Stimulated activated CD4-positive, alpha-beta T cell treated with anti-CD3 and anti-CD28 coated beads, Interleukin-2, amount 100 ng/mL, for 48 hours (primary cell): ENCODE measurements at regions not wholly inside any gene's neighbourhood (a gene's known extent, or its start where the extent isn't known, plus 50 kb on each side); places are given as distances from the start of the nearest gene placed in this dataset.

Experiments
- DNase-seq, 2 donors: peaks; one replicate each; pipeline ENCODE4 v3.0.0-alpha.2; 2020

DNA sequence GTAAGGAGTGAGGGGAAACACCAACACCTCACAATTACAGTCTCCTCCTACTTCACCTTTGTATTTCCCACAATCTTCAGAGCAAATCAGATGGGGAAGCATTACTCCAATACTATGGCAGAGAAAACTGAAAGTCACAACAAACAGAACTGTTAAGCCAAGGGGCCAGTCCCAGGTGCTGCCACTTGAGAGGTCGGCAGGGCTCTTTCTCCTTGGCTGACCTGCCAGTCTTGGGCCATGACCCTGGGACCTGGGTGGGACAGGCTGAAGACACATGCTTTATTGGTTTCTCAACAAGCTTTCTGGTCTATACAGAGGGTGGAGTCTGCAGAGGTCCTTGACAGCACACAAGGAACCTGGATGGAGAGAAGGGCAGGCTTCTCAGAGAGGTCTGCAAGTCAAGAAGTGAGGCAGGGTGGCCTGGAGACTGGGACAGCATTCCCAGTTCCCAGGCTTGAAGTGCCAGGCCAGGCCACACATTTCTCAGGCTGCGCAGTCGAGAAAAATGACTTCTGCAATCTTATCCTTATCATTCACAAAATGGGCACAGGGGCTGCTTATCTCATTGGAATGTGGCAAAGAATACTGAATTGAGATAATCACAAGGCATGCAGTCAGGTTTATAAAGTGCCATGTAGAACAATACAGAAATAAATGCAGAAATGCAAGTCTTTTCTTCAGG, 301.0 kb downstream of the CXCL12 start:
- DNase-seq = no peak

DNA sequence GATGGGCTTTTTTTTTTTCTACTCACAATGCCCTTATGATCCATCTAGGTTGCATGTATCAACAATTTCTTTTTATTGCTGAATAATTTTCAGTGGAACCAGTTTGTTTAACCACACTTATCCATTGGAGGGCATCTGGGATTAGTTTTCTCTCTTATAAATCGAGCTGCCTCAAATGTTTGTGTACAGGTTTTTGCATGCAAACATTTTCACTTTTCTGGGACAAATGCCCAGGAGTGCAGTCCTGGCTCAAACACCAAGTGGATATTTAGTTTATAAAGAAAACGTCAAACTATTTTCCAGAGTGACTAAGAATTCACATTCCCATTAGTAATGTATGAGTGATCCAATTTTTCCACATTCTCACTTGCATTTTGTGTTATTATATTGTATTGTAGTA, 313.4 kb downstream of the CXCL12 start:
- no peak for DNase-seq

DNA sequence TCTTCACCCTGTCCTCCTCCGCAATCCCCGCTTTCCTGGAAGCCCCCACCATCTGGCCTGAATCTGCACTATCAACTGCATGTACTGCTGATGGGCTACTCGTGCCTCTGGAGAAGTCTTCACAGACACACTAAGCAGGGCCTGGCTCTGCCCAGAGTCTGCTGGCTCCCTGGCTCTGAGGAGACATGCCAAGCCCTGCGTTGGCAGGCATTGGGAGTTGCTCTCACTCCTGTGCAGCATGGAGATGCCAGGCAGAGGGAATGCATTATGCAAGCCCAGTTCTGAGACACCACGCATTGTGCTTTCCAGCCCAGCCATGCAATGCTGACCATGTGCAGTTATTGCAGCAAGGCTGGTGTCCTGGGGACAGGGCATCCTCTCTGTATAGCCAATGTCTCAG, 314.6 kb downstream of the CXCL12 start:
- DNase-seq = no peak

DNA sequence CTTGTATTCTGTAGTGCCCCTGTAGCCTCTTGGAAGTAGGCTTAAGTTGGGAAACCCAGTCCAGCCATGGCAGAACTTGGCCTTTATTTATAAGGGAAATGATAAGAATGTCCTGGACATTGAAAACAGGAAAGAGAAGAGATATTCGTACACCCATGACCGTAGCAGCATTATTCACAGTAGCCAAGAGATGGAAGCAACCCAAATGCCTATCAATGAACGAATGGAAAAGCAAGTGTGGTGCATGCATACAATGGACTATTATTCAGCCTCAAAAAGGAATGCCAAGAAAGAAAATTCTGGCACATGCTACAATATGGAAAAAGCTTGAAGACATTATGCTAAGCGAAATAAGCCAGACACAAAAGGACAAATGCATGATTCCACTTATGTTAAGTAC, 315.3 kb downstream of the CXCL12 start:
- DNase-seq = no peak

DNA sequence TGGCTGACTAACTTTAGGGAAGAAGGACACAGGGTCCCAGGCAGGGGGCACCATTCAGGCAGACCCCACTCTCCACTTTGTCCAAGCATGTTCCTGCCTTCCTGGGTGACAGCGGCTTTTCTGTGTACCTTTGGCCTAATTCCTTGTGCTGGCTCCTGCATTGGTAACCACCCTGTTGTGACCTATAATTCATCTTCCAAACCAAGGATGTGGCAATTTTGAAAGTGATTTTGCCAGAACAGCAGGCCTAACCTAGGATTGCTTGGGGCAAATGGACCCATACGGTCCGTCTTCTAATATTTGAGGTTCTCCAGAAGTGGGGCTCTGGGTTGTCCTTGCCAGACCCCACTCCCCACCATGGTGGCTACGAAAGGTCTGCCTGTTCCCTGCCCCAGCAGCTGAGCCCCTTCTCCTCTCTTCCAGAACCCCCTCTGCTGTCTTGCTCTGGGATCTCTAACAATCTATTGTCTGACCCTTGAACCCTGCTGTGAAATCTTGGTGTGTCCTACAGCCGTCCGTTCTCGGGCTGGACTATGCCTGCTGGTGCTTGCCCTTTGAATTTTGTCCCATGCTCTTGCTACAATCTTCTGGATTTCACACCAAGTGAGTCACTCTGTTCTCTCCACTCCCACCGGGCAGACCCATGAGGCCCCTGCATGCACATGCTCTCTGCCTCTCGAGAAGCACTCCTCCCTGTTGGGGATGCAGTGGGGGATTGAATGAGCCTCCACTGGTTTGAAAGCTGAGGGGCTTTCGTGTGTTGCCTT, 316.0 kb downstream of the CXCL12 start:
- DNase-seq = no peak

DNA sequence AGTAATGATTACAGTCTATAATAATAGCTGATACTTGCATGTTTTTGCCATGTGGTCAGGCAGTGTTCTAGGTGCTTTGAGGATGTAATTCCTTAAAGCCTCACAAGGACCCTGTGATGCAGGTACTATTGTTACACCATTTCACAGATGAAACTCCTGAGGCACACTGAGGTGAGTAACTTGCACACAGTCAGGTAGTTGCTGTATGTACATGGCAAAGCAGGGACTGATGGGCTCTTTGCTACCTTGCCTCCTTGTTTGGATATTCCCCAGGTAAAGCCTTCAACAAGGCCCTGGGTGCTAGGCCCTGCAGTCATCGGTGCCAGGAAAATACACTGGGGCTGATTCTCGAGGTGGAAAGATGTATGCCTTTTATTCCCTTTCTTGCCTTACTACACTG, 317.5 kb downstream of the CXCL12 start:
- DNase-seq = no peak

DNA sequence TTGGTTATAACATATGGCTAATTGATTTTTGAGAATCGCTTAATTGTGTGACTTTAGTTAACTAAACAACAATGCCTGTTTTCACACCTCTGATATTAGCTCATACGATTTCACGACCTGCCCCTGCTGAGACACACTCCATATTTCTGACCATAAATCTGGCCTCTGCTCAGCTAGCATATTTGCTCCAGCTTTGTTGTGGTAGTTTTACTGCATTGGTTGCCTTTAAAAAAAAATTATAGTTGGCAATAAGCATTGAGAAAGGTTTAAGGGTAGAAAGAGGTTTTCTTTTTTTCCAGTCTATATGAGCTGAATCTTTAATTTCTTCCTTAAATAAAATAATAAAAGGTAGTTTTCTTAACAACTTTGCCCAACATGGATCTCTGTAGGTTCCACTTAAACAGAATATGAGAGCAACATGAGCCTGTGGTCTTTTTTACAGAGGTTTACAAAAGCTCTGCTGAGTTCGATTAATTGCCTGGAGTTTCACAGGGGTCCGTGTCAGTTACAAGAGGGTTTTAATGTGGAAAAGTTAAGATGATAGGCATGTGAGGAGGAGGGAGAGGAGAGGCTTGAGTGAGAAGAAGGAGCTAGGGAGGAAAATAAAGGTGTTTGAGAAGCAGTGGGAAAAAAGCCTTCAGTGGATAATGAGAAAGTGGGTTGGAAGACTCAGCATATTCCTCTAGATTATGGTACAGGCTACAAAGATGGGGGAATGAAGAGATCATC, 318.2 kb downstream of the CXCL12 start:
- DNase-seq = no peak

DNA sequence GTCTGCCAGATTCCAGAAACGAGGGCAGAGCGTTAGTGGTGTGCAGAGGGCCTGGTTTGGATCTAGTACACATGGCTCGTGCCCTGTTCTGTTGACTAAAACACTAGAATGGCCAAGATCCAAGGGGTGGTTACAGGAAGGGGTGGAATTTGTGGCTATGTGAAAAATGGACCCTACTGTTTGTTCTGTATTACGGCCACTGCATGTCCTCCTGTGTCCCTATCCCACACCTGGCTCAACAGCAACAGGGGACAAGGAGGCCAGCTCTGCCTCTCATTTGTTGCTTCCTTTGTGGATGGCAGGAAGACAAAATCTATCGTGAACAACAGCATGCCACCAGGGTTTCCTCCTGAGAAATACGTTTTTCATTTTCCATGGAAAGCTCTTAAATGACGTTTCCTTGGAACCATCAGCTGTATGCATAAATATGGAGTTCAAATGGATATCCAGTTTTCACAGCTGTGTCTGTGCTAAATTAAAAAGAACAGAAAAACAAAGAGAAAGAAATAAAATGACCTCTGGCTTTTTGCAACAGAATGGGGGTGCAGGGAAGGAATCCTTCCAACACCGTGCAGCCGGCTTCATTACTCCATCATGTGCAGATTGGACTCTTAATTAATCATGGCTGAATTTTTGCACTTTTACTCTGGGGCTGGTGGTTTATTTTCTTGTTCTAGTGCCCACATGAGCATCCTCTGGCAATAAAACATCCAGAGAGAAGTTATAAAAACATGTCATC, 318.9 kb downstream of the CXCL12 start:
- DNase-seq = no peak

DNA sequence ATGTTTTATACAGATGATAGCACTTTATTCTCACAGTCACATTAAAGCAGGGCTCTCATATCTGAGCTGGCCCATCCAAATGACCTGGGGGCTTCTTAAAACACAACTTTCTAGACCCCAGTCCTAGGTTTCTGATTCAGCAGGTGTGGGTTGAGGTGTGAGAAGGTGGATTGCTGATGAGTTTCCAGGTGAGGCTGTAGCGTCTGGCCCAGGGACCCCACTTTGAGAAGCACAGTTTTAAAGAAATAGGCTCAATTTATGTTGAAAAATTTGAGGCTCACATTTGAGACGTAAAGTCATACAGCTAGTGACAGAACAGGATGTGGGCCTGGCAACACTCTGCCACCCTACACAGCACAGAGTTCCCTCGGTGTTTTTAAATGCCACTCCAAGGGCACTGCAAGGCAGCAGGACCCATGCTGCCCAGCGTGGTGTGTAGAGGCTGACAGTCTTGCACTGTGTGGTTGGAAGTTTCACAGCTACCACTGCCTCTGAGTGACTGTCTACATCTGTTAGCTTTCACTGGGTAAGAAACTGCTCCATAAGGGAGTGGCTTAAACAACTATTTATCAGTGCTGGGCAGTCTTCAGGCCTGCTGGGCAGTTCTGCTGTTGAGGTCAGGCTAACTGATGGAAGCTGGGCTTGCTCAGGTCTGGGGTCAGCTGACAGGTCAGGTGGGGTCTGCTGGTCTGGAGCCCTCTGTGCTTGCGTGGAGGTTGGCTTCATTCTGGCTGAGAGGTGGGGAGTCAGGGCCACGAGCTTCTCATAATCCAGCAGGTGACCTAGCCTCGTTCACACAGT, 319.7 kb downstream of the CXCL12 start:
- no peak for DNase-seq

DNA sequence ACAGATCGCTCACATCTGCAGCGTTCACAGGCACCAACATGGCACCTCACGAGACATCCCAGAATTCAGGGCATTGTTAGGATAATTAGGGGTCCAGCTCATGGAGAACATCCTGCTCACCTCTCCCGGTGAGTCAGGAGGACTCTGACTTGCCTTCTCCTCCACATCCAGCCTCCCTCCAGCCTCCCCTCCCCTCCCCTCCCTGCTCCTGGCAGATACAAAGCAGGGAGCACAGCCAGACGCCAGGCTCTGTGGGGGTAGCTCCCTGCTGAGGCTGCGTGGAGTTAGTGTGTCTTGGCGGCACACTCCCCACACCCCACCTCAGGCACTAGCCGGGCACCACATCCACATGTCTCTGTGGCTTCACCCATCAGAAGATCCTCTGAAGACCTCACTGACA, 320.6 kb downstream of the CXCL12 start:
- no peak for DNase-seq

DNA sequence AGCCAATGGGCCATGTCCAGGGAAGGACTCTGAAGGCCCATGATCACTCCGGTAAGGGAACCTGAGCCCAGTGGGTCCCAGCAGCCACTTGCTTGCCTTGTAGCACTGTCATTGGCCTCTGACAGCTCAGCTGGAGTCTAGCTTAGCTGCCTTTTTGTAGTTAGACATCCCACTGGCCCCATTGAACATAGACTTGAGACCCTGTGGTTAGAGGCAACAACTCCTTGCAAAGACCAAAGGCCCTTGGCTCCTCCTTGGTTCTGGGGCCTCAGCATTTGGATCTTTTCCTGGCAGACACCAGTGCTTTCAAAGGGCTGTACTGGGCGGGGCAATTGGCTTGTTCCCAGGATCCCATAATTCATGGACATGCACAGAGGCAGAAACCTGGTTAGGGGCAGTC, 321.2 kb downstream of the CXCL12 start:
- no peak for DNase-seq

DNA sequence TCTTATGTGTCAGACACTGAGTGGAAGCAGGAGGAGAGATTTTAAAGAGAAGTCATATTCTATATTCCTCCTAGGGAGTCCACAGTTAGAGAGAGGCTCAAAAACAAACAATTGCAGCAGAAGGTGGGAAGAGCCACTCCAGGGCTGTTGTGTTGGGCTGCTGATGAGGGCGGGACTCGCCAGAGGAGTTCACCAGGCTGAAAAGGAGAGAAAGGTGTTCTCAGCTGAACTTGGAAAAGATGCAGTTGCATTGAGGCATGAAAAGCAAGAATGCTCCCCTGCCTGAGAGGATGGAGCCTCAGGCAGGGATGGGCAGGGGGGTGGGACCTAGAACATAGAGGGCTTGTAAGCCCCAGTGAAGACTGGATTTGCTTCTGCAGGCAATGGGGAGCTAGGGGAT, 324.2 kb downstream of the CXCL12 start:
- DNase-seq = no peak

DNA sequence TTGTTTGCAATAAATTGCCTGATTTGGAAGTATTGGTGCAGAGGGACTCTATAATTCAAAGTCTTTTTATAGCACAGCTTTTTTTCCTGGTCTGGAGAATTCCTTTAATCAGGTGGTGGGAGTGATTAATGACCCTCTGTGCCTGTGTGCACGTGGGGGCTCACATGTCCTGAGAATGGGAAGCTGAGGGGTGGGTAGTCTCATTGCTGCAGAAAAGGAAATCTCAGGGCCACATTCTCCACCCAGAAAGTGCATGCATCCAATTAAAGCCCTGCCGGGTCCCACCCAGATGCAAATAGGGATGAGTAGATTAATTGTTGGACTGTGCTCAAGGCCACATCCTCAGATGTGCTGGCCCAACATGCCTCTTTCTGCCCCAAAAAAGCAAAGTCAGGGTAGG, 324.7 kb downstream of the CXCL12 start:
- no peak for DNase-seq

DNA sequence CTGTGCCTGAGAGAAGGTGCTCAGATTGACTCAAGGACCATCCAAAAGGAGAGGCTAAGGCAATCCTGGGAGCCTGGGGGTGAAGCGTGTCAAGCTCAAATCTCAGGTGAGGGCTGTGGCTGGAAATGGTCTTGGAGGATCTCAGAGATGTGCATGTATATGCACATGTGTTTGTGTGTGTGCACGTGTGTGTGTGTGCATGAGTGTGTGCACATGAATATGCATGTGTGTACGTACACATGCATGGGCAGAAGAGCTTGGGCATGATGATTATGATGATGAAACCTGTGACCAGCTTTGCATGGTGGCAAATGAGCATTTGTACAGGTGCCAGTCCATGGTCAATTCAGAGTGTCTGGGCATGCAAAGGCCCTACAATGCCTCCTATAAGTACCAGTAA, 326.6 kb downstream of the CXCL12 start:
- DNase-seq = no peak

DNA sequence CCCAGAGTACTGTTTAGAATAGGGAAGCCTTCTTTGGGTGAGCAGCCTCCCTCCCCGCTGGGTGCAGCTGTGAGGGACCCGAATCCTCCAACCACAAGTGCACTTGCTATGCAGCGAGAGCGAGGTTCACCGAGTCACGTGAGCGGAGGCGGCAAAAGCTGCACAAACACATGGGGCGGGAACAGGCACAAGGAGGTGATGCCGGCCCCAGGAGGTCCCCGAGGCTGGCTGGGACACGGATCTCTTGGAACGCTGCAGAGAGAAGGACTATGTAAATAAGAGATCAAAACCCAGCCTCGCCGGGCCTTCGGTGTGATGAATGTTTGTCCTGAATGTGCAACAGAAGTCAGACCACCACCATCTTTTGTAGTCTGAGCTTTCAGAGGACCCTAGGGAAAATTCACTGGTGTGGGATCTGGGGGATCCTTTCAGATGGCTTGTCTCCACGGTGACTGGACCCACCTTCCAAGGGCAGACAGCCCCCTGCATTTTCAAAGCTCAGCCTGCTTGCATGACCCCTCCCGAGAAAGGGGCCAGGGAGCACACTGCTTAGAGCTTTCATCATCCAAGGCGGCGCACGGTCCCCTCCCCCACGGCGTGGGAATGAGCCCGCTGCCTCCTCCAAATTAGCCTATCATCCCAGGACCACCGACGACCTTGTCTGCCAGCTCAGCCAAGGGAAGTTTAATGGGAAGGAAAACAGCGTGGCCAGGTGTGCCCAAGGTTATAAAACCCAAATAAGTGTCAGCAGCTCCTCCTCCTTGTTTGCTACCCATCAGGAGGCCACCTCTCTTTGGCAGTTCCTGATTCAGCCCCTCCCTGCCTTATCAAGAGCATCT, 327.7 kb downstream of the CXCL12 start:
- no peak for DNase-seq

DNA sequence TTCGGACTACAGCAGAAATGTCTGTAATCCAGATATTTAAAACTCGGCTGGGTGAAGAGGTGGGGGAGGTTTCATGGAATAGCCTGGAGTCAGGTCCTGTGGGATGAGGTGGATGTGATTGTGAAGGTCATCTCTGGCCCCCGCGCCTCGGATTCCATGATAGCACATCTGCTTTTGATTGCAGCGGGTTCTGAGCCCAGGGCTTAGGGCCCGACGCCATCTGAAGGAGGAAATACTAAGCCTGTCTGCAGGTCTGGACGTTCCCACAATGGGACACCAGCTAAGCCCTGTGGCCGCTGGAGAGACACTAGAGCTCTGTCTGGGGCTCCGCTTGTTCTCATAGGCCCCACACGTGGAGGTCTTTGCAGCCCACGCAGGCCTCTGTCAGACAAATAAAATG, 328.7 kb downstream of the CXCL12 start:
- DNase-seq = no peak

DNA sequence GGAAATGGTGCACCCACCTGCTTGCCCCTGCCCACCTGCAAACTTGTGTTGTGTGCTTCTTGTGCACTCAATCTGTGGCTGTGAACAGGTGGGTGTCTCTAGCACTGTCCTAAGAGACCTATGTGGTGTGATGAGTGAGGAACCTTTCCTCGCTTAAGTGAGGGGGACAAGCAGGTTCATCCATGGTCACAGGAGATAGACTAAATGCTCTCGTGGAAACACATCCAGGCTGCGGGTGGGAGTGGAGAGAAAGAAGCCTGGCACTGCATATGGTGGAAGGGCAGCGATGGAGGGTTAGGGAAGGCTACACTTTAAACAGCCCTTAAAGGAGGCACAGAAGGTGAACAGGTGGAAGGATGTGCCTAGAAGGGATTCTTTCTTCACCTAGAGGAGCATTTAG, 330.9 kb downstream of the CXCL12 start:
- no peak for DNase-seq

DNA sequence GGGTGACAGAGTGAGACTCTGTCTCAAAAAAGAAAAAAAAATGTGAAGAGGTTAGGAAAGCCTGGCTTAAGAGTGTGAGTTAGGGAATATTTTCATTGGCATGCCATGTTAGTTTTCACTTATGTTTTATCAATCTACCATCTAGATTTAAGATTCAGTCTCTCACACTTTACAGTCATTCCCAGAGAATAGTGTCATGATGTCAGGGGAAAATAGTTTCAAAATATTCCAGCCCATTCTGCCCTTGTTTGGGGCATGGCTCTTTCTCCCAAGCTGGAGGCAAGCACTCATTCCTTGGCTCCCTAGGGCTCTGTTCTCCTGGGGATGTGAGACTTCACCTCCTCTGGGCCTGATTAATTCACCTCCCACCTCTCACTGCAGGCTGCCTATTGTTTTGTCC, 331.5 kb downstream of the CXCL12 start:
- no peak for DNase-seq

DNA sequence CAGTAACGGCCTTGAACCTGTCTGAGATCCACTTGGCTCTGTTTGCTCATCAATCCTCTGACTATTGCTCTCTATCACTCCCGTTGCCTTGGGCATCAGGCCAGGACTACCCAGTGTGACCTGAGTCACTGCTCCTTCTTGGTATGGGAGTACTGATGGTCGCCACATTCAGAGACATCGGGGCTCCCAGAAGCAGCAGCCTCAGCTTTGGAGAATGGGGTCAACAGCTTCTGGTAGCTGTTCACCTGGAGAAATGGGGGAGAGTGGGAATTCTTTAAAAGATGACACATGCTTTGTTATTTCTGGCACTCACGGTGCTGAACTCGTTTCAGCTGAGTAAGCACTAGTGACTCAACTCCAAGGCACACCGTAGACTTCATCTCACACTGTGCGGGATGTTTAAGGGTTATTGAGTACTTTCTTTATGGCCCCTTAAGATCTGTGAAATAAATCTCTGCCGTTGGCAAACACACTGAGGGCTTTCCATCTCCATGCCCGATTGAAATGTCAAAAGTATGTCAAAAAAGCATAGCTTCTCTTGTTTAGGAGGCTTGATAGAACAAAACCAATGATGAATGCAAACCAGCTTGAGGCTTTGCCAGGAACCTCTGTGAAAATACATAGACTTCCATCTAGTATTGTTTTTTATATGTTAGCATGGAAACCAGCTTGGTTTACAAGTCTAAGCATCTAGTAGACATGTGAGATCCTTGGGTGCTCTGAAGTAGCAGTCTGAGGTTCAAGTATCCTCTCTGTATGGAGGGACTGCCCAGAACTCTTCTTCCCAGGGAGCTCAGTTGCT, 333.1 kb downstream of the CXCL12 start:
- DNase-seq = no peak

DNA sequence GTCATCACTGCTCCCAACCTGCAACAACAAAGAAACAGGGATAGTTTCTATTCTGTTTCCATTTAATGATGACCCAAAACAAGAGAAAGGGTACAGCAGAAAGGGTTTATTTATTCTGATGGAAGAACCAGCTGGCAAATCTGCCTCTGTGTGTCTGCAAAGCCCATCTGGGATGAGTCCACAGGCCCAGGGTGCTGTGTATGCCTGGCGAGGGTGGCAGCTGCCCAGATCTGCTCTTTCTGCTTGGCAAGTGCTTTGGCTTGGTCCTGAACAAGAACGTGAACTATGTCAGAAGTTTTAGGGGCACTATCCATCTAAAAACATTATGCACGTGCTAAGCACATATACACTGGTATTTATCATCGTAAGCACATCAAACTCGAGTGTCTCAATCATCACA, 333.8 kb downstream of the CXCL12 start:
- DNase-seq = no peak
